ENCODE measurements at regions not wholly inside any gene's neighbourhood (a gene's known extent, or its start where the extent isn't known, plus 50 kb on each side); places are given as distances from the start of the nearest gene placed in this dataset.
"Not testable (repeated sequence)": the region's sequence is repeated elsewhere in the genome, so short reads cannot be mapped to it uniquely, and the experiment has no call there.

- TF ChIP-seq CTCF (IDR thresholded peaks at IDR 0.05): no peak
- Histone ChIP-seq H3K9me3 (no peaks in the 10 kb centered on the region), H3K36me3 (no peaks in the 10 kb centered on the region), H3K27ac (no peak overlapping the region), H3K27me3 (replicated peaks; ENCODE audit: insufficient read depth) (no peaks in the 10 kb centered on the region), H3K4me3 (no peak overlapping the region), H3K4me1 (ENCODE audit: control insufficient read depth in 1 of 2, low read depth in 2 of 2) (no peaks in the 10 kb centered on the region)
- DNase-seq (ENCODE audit: low spot score): no peak
- no peak for ATAC-seq (ENCODE audit: insufficient number of reproducible peaks, low FRiP score, low read depth)
Measured at GRCh38 chr1:38497921-38498656, 361.5 kb downstream of the RRAGC start.

GRCh38 chr1:38493306-38493705, 366.3 kb downstream of the RRAGC start:
- not testable (repeated sequence) for H3K36me3 ChIP-seq; H3K27me3 ChIP-seq (replicated peaks; ENCODE audit: insufficient read depth); ATAC-seq (ENCODE audit: insufficient number of reproducible peaks, low FRiP score, low read depth); H3K9me3 ChIP-seq; H3K4me1 ChIP-seq (ENCODE audit: control insufficient read depth in 1 of 2, low read depth in 2 of 2); DNase-seq (ENCODE audit: low spot score); H3K27ac ChIP-seq; H3K4me3 ChIP-seq

GRCh38 chr1:38489844-38490270, 369.7 kb downstream of the RRAGC start:
- Histone ChIP-seq H3K27me3 (replicated peaks; ENCODE audit: insufficient read depth) (no peaks in the 10 kb centered on the region), H3K4me1 (ENCODE audit: control insufficient read depth in 1 of 2, low read depth in 2 of 2) (no peaks in the 10 kb centered on the region), H3K4me3 (no peak overlapping the region), H3K36me3 (no peaks in the 10 kb centered on the region), H3K27ac (no peak overlapping the region), H3K9me3 (no peaks in the 10 kb centered on the region)
- ATAC-seq (ENCODE audit: insufficient number of reproducible peaks, low FRiP score, low read depth) (no peak), DNase-seq (ENCODE audit: low spot score) (no peak)
- no peak for TF ChIP-seq CTCF (IDR thresholded peaks at IDR 0.05)

GRCh38 chr1:38488162-38488898, 371.2 kb downstream of the RRAGC start:
- TF ChIP-seq CTCF (IDR thresholded peaks at IDR 0.05): no peak
- Histone ChIP-seq H3K27me3 (replicated peaks; ENCODE audit: insufficient read depth) (no peaks in the 10 kb centered on the region), H3K36me3 (no peaks in the 10 kb centered on the region), H3K4me3 (no peak overlapping the region), H3K27ac (no peak overlapping the region), H3K9me3 (no peaks in the 10 kb centered on the region), H3K4me1 (ENCODE audit: control insufficient read depth in 1 of 2, low read depth in 2 of 2) (no peaks in the 10 kb centered on the region)
- ATAC-seq (ENCODE audit: insufficient number of reproducible peaks, low FRiP score, low read depth): no peak
- DNase-seq (ENCODE audit: low spot score): no peak

- no peak for ATAC-seq (ENCODE audit: insufficient number of reproducible peaks, low FRiP score, low read depth)
- no peak for DNase-seq (ENCODE audit: low spot score)
- Histone ChIP-seq H3K27ac (no peak overlapping the region), H3K9me3 (no peaks in the 10 kb centered on the region), H3K4me3 (no peak overlapping the region), H3K27me3 (replicated peaks; ENCODE audit: insufficient read depth) (no peaks in the 10 kb centered on the region), H3K4me1 (ENCODE audit: control insufficient read depth in 1 of 2, low read depth in 2 of 2) (no peaks in the 10 kb centered on the region), H3K36me3 (no peaks in the 10 kb centered on the region)
- TF ChIP-seq CTCF (IDR thresholded peaks at IDR 0.05): no peak
Measured at GRCh38 chr1:38487396-38487795, 372.2 kb downstream of the RRAGC start.

All from thoracic aorta (tissue), 2 donors.